CD4-positive, alpha-beta memory T cell (primary cell): ENCODE measurements at regions not wholly inside any gene's neighbourhood (a gene's known extent, or its start where the extent isn't known, plus 50 kb on each side); places are given as distances from the start of the nearest gene placed in this dataset.
A peak's percentile ranks its signal among the peaks of the same experiment; 100 is the strongest.
"Not testable (repeated sequence)": the region's sequence is repeated elsewhere in the genome, so short reads cannot be mapped to it uniquely, and the experiment has no call there.

Source experiments
- CTCF ChIA-PET: fragments of 350-600 bp; sonication (Branson Sonifier 250); formaldehyde crosslinking; loops from one replicate; lab custom pipeline; 2021; ENCODE audit warnings: inconsistent platforms; ENCODE audit not compliant: partially characterized antibody; lab: Charles Lee
- POLR2A ChIA-PET: fragments of 350-600 bp; sonication (Branson Sonifier 250); formaldehyde crosslinking; loops from one replicate; lab custom pipeline; 2021; ENCODE audit not compliant: partially characterized antibody; lab: Charles Lee
- DNase-seq, 5 donors: peaks; one replicate each; pipeline versions ENCODE4 v3.0.0 to v3.0.0-alpha.2; 2020 to 2022; ENCODE audit warnings: mixed read lengths in 1 of 5
- H3K27ac ChIP-seq: one replicate; pipeline ENCODE4 v1.7.0; 2013; ENCODE audit warnings: low read depth, low read length
- H3K27me3 ChIP-seq: 2 replicates; pipeline ENCODE4 v1.7.0; 2013; ENCODE audit warnings: mild to moderate bottlenecking, low read length, moderate library complexity; ENCODE audit not compliant: insufficient read depth
- H3K36me3 ChIP-seq: 2 replicates; pipeline ENCODE4 v1.7.0; 2013; ENCODE audit warnings: mild to moderate bottlenecking, low read length, moderate library complexity; ENCODE audit not compliant: insufficient read depth
- H3K4me1 ChIP-seq: 2 replicates; pipeline ENCODE4 v1.7.0; 2013; ENCODE audit warnings: mild to moderate bottlenecking, low read length, moderate library complexity; ENCODE audit not compliant: insufficient read depth
- H3K4me3 ChIP-seq, 2 donors: one replicate each; pipeline ENCODE4 v1.7.0; 2013; ENCODE audit warnings: low read length in 2 of 2, mild to moderate bottlenecking in 1 of 2
- H3K9me3 ChIP-seq, 2 donors: one replicate each; pipeline ENCODE4 v1.7.0; 2013; ENCODE audit warnings: low read length in 2 of 2, control low read depth in 1 of 2; ENCODE audit not compliant: control insufficient read depth in 1 of 2
- H3K27ac Mint-ChIP-seq, 7 donors: one replicate each; pipeline ENCODE4 v1.8.0; 2020 to 2021; ENCODE audit warnings: mixed read lengths in 7 of 7, mild to moderate bottlenecking in 6 of 7, inconsistent platforms in 3 of 7, moderate library complexity in 3 of 7
- H3K27me3 Mint-ChIP-seq, 2 donors: one replicate each; pipeline ENCODE4 v1.8.0; 2020 to 2021; ENCODE audit warnings: mixed read lengths in 2 of 2
- H3K36me3 Mint-ChIP-seq, 2 donors: one replicate each; pipeline ENCODE4 v1.8.0; 2020 to 2021; ENCODE audit warnings: mixed read lengths in 2 of 2, inconsistent platforms in 1 of 2, mild to moderate bottlenecking in 1 of 2
- H3K4me1 Mint-ChIP-seq, 4 donors: one replicate each; pipeline ENCODE4 v1.8.0; 2020 to 2021; ENCODE audit warnings: mixed read lengths in 4 of 4, mild to moderate bottlenecking in 1 of 4
- H3K4me3 Mint-ChIP-seq, 8 donors: one replicate each; pipeline ENCODE4 v1.8.0; 2020 to 2021; ENCODE audit warnings: mixed read lengths in 8 of 8, mild to moderate bottlenecking in 7 of 8, moderate library complexity in 6 of 8, inconsistent platforms in 3 of 8
- H3K9me3 Mint-ChIP-seq, 8 donors: one replicate each; pipeline ENCODE4 v1.8.0; 2020 to 2021; ENCODE audit warnings: mixed read lengths in 8 of 8, mild to moderate bottlenecking in 5 of 8, inconsistent platforms in 3 of 8, moderate library complexity in 1 of 8
- intact Hi-C: fragments of 100-400 bp; cut with micrococcal nuclease; formaldehyde crosslinking; loops from one replicate; pipeline ENCODE4 v1.15.1; 2023

DNA sequence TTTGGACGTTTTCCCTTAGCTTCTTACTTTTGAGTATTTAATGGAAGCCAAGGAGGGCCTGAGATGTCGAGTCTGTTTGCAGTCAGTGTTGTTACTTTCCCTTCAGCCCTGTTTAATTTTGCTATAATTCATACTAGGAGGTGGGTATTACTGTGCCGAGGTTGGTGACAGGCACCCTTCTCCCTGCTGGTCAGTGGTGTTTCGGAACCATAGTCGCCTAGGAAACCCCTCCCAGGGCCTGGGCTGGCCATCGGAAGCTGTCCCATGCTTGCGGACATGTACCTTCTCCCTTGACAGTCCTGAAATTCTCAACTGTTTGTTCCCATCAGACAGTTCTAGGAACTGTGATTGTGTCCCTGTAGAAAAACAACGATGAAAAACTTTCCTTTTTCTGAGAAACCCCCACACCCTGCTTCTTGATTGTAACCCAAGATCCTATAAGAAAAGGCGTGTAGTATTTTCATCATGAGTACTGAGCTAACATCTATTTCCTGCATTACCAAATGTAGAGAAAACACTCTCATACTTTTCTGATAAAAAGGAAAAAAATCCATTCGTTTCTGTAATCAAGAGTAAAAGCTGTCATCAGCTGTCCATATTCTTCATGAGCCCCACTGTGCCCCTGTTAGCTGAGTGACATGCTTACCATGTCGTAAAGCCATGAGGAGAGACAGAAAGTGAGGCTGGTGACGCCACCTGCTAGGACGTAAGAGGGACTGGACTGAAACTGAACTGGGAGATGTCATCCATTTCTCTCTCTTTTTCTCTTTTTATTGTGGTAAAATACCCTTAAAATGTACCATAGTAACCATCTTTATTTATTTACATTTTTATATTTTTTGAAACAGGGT lies 424.7 kb upstream of the AMELY start:
- ChIA-PET POLR2A (interaction anchor here (1.0 to 1.8 kb wide), 3 partner anchors 9 to 64 kb away, joined by 3 to 5 read pairs (median 3); no protein-coding TSS in a partner anchor), CTCF (interaction anchor here (0.8 kb wide), 1 partner anchor 10 kb away, joined by 3 read pairs; no protein-coding TSS in a partner anchor)
- peaks cover 5% of the 10 kb centered on the region for H3K36me3 ChIP-seq
- H3K27me3 ChIP-seq: no peaks in the 10 kb centered on the region
- H3K27me3 Mint-ChIP-seq: no peaks in the 10 kb centered on the region
- peaks cover 0 to 48% of the 10 kb centered on the region in 2 donors for H3K36me3 Mint-ChIP-seq
- H3K4me3 ChIP-seq: no peak overlapping the region
- H3K27ac ChIP-seq: peak overlapping the region; percentile 38
- H3K27ac Mint-ChIP-seq: peak overlapping the region in 2 of 7 donors; percentile 84 to 91
- peak overlapping the region in 2 of 8 donors; percentile 20 to 83 for H3K4me3 Mint-ChIP-seq
- intact Hi-C loops: no loop called here
- DNase-seq: peak in 1 of 5 donors; percentile 55
- peaks cover 66% of the 10 kb centered on the region for H3K4me1 ChIP-seq
- no peaks in the 10 kb centered on the region for H3K9me3 ChIP-seq
- peaks cover 0 to 71% (median 24%) of the 10 kb centered on the region in 4 donors for H3K4me1 Mint-ChIP-seq
- no peaks in the 10 kb centered on the region for H3K9me3 Mint-ChIP-seq

DNA sequence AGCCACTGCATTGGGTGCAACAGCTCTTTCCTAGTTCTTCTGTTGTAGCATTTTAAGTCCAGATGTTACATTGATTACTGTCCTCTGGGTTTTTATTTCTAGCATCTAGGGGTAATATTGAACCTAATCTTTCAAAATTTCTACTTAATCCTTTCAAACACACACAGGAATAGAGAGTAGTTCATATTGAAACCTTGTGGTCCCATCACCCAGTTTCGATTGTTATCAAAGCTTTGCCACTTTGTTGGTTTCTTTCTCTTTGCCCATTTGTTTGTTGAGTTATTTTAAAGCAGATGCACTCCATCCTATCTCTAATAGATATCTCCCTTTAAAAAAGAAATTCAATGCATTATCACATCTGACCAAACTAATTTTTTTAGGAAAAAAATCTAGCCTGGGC lies 422.9 kb upstream of the AMELY start:
- Histone ChIP-seq H3K27ac (peak overlapping the region; percentile 15), H3K36me3 (peaks cover 9% of the 10 kb centered on the region), H3K9me3 (no peaks in the 10 kb centered on the region), H3K4me3 (no peak overlapping the region), H3K27me3 (no peaks in the 10 kb centered on the region), H3K4me1 (peaks cover 53% of the 10 kb centered on the region)
- Mint-ChIP-seq H3K27me3 (no peaks in the 10 kb centered on the region), H3K36me3 (peaks cover 0 to 56% of the 10 kb centered on the region in 2 donors), H3K9me3 (no peaks in the 10 kb centered on the region), H3K4me3 (peak overlapping the region in 2 of 8 donors; percentile 27 to 57), H3K27ac (peak overlapping the region in 2 of 7 donors; percentile 65 to 77), H3K4me1 (peaks cover 0 to 65% (median 22%) of the 10 kb centered on the region in 4 donors)
- intact Hi-C loops: no loop called here
- CTCF ChIA-PET: no interaction called here
- no peak for DNase-seq
- POLR2A ChIA-PET: interaction anchor here (1.0 kb wide), 1 partner anchor 24 kb away, joined by 3 read pairs; no protein-coding TSS in a partner anchor

DNA sequence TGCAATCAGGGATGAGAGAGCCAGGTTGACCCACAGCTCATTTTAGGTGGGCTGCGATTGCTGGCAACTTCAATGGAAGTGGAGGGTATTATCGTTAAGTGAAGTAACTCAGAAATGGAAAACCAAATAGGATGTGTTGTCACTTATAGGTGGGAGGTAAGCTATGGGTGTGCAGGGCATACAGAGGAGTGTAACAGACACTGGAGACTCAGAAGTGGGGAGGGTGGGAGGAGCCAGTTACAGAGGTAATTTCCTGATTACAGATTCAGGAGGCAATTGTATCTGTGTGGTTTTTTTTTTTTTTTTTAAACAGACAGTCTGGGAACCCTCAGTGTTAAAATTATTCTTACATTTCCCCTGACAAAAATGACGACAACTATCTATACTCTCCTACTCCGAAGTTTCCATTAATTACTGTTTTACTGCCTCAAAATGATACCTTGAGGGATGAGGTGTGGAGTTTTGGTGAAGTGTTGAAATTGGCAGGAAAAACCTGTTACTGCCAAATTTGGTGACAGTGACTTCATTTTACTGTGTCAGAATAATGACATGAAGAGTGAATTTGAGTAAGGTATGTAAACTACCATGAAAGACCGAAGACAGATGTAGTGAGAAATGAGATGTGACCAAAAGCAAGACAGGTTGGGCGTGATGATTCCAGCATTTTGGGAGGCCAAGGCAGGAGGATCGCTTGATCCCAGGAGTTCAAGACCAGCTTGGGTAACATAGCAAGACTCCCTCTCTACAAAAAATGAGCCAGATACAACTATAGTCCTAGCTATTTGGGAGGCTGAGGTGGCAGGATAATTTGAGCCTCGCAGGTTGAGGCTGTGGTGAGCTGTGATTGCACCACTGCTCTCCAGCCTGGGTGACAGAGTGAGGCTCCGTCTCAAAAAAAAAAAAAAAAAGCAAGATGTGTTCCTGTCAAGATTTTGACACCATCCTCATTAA lies 415.0 kb upstream of the AMELY start:
- Mint-ChIP-seq H3K27ac (peak overlapping the region in 2 of 7 donors; percentile 86 to 98), H3K27me3 (no peaks in the 10 kb centered on the region), H3K4me1 (peaks cover 0 to 58% (median 16%) of the 10 kb centered on the region in 4 donors), H3K4me3 (peak overlapping the region in 2 of 8 donors; percentile 76 to 79), H3K9me3 (no peaks in the 10 kb centered on the region), H3K36me3 (peaks cover 0 to 57% of the 10 kb centered on the region in 2 donors)
- CTCF ChIA-PET: interaction anchor here (1.0 to 1.4 kb wide), 4 partner anchors 12 to 54 kb away, joined by 3 read pairs; no protein-coding TSS in a partner anchor
- H3K27ac ChIP-seq: peak overlapping the region; percentile 56
- H3K27me3 ChIP-seq: no peaks in the 10 kb centered on the region
- intact Hi-C loops: loop anchor here (5.0 kb wide), 1 partner anchor 34 kb away; no protein-coding TSS in a partner anchor
- H3K36me3 ChIP-seq: peaks cover 8% of the 10 kb centered on the region
- no peaks in the 10 kb centered on the region for H3K9me3 ChIP-seq
- DNase-seq: peak in 1 of 5 donors; percentile 84
- no peak overlapping the region for H3K4me3 ChIP-seq
- POLR2A ChIA-PET: interaction anchor here (0.7 to 1.6 kb wide), 7 partner anchors 9 to 53 kb away, joined by 3 to 7 read pairs (median 3); no protein-coding TSS in a partner anchor
- peaks cover 39% of the 10 kb centered on the region for H3K4me1 ChIP-seq

DNA sequence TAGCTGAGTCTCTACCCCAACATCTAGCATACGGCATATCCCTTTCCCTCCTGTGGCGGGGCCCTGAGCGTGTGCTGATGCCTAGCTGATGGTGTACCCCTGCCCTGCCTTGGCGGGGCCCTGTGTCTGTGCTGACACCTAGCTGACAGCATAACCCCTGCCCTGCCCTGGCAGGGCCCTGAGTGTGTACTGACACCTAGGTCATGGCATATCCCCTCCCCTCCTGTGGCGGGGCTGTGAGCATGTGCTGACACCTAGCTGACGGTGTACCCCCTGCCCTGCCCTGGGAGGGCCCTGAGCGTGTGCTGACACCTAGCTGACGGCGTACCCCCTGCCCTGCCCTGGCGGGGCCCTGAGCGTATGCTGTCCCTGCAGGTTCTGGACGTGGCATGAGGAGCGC lies 414.0 kb upstream of the AMELY start:
- Mint-ChIP-seq H3K4me1 (peaks cover 0 to 60% (median 18%) of the 10 kb centered on the region in 4 donors), H3K4me3 (peak overlapping the region in 1 of 8 donors; percentile 31), H3K27ac (peak overlapping the region in 2 of 7 donors; percentile 73 to 86), H3K9me3 (no peaks in the 10 kb centered on the region), H3K27me3 (no peaks in the 10 kb centered on the region), H3K36me3 (peaks cover 0 to 62% of the 10 kb centered on the region in 2 donors)
- ChIA-PET POLR2A (interaction anchor here (1.1 kb wide), 1 partner anchor 14 kb away, joined by 3 read pairs; no protein-coding TSS in a partner anchor), CTCF (interaction anchor here (1.0 kb wide), 1 partner anchor 53 kb away, joined by 3 read pairs; no protein-coding TSS in a partner anchor)
- peak overlapping the region; percentile 56 for H3K27ac ChIP-seq
- H3K36me3 ChIP-seq: peaks cover 8% of the 10 kb centered on the region
- DNase-seq: no peak
- H3K9me3 ChIP-seq: no peaks in the 10 kb centered on the region
- H3K4me3 ChIP-seq: no peak overlapping the region
- H3K27me3 ChIP-seq: no peaks in the 10 kb centered on the region
- intact Hi-C loops: loop anchor here (5.0 kb wide), 1 partner anchor 33 kb away; no protein-coding TSS in a partner anchor
- H3K4me1 ChIP-seq: peaks cover 46% of the 10 kb centered on the region

DNA sequence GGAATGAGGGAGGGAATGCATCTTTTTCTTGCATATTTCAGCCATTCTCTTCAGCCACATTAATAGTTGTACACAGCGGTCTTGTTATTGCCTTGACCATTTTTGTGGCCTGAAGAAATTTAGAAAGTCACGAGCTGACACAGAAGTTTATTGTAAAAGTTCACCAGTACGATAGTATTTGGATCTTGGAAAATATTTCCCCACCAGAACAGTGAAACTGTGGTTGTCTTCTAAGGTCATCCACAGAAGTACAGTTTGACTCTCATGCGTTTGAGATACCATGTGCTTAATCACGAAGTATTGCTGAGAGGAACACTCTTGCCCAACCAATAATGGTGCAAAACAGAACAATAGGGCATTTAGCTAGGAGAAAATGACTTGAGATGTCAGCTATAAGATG lies 409.2 kb upstream of the AMELY start:
- no peaks in the 10 kb centered on the region for H3K36me3 ChIP-seq
- peaks cover 67% of the 10 kb centered on the region for H3K4me1 ChIP-seq
- Mint-ChIP-seq H3K27ac (peak overlapping the region in 2 of 7 donors; percentile 77 to 81), H3K36me3 (peaks cover 0 to 69% of the 10 kb centered on the region in 2 donors), H3K27me3 (no peaks in the 10 kb centered on the region), H3K4me1 (peaks cover 0 to 89% (median 25%) of the 10 kb centered on the region in 4 donors), H3K9me3 (no peaks in the 10 kb centered on the region), H3K4me3 (no peak overlapping the region)
- no peak overlapping the region for H3K4me3 ChIP-seq
- H3K9me3 ChIP-seq: no peaks in the 10 kb centered on the region
- ChIA-PET CTCF (interaction anchor here (1.3 kb wide), 1 partner anchor 8 kb away, joined by 3 read pairs; no protein-coding TSS in a partner anchor), POLR2A (no interaction called here)
- DNase-seq: no peak
- H3K27ac ChIP-seq: no peak overlapping the region
- intact Hi-C loops: no loop called here
- H3K27me3 ChIP-seq: no peaks in the 10 kb centered on the region

DNA sequence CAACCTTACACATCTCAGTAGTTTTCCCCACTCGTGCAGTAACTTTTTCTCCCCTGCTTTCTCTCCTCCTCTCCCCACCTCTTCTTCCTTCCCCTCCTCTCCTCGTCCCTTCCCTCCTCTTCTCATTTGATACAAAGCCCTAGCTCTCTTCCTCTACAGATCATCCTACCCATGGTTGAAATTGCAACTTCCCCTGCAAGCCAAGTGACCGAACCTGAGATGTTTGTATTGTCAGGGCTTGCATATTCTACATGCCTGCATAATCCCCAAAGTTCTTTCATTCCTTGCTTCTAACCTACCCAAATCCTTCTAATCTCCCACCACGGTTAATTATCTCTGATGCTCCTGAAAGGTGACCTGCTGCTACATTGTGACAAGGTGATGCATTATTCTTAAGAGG lies 408.6 kb upstream of the AMELY start:
- Mint-ChIP-seq H3K36me3 (peaks cover 0 to 70% of the 10 kb centered on the region in 2 donors), H3K27ac (peak overlapping the region in 2 of 7 donors; percentile 39 to 81), H3K4me1 (peaks cover 0 to 87% (median 24%) of the 10 kb centered on the region in 4 donors), H3K4me3 (peak overlapping the region in 1 of 8 donors; percentile 72)
- H3K27ac ChIP-seq, CTCF ChIA-PET, H3K27me3 Mint-ChIP-seq, H3K9me3 Mint-ChIP-seq, H3K36me3 ChIP-seq, intact Hi-C loops, H3K4me3 ChIP-seq, H3K9me3 ChIP-seq, POLR2A ChIA-PET, DNase-seq, H3K27me3 ChIP-seq: not testable (repeated sequence)
- H3K4me1 ChIP-seq: peaks cover 62% of the 10 kb centered on the region
